ENCODE measurements at regions not wholly inside any gene's neighbourhood (a gene's known extent, or its start where the extent isn't known, plus 50 kb on each side); places are given as distances from the start of the nearest gene placed in this dataset.
"Not testable (repeated sequence)": the region's sequence is repeated elsewhere in the genome, so short reads cannot be mapped to it uniquely, and the experiment has no call there.

GRCh38 chr2:163949693-163950092, 213.9 kb upstream of the FIGN start:
- no peak for DNase-seq (ENCODE audit: low read depth, low spot score)
- ChIA-PET CTCF (no interaction called here), POLR2A (no interaction called here)
- TF ChIP-seq, protein P1, sequence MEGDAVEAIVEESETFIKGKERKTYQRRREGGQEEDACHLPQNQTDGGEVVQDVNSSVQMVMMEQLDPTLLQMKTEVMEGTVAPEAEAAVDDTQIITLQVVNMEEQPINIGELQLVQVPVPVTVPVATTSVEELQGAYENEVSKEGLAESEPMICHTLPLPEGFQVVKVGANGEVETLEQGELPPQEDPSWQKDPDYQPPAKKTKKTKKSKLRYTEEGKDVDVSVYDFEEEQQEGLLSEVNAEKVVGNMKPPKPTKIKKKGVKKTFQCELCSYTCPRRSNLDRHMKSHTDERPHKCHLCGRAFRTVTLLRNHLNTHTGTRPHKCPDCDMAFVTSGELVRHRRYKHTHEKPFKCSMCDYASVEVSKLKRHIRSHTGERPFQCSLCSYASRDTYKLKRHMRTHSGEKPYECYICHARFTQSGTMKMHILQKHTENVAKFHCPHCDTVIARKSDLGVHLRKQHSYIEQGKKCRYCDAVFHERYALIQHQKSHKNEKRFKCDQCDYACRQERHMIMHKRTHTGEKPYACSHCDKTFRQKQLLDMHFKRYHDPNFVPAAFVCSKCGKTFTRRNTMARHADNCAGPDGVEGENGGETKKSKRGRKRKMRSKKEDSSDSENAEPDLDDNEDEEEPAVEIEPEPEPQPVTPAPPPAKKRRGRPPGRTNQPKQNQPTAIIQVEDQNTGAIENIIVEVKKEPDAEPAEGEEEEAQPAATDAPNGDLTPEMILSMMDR (IDR thresholded peaks at IDR 0.05; ENCODE audit: insufficient read depth, low read length, missing control alignments): no peak
- no peak overlapping the region for H3K4me3 ChIP-seq (ENCODE audit: low read depth, low read length)

DNA sequence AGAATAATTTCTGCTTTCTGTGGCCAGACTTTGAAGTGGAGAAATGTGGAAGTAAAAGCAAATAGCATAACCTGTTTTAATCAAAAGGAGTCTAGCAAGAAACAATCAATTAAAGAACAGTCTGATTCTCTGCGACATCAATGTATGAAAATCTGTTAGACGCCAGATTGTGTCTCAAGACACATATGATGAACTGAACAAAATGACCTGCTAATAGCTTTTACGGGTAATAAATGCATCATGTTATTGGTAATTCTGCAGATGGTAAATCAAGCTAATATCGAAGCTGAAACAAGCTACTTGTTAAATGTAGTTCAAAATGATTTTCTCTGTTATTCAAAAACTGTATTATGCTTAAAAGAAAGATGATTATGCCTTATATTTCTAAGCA, 208.5 kb upstream of the FIGN start:
- TF ChIP-seq, protein P1 (IDR thresholded peaks at IDR 0.05; ENCODE audit: insufficient read depth, low read length, missing control alignments): no peak
- CTCF ChIA-PET: no interaction called here
- DNase-seq (ENCODE audit: low read depth, low spot score): no peak
- POLR2A ChIA-PET: no interaction called here
- H3K4me3 ChIP-seq (ENCODE audit: low read depth, low read length): no peak overlapping the region

GRCh38 chr2:163943403-163944346, 207.9 kb upstream of the FIGN start:
- POLR2A ChIA-PET: no interaction called here
- TF ChIP-seq, protein P1 (IDR thresholded peaks at IDR 0.05; ENCODE audit: insufficient read depth, low read length, missing control alignments): no peak
- CTCF ChIA-PET: no interaction called here
- no peak for DNase-seq (ENCODE audit: low read depth, low spot score)
- H3K4me3 ChIP-seq (ENCODE audit: low read depth, low read length): no peak overlapping the region

DNA sequence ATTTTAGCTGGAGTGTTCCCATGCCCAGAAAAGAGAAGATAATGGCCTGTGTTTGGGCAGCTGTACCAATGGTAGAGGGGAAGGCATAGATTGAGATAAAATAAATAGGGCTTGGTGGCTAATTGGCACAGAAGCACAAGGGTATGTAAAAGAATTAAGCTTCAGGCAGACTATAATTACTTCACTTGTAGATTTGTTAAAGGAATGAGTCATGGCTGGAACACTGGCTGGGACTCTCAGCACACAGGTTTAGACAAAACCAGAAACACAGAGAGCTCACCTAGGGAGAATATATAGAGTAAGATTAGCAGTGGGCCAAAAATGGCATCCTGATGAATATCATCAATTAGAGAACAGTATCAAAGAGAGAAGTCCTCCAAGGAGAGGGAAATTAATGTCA, 198.3 kb upstream of the FIGN start:
- TF ChIP-seq, protein P1 (IDR thresholded peaks at IDR 0.05; ENCODE audit: insufficient read depth, low read length, missing control alignments): no peak
- DNase-seq (ENCODE audit: low read depth, low spot score): no peak
- H3K4me3 ChIP-seq (ENCODE audit: low read depth, low read length): no peak overlapping the region
- ChIA-PET POLR2A (no interaction called here), CTCF (no interaction called here)

DNA sequence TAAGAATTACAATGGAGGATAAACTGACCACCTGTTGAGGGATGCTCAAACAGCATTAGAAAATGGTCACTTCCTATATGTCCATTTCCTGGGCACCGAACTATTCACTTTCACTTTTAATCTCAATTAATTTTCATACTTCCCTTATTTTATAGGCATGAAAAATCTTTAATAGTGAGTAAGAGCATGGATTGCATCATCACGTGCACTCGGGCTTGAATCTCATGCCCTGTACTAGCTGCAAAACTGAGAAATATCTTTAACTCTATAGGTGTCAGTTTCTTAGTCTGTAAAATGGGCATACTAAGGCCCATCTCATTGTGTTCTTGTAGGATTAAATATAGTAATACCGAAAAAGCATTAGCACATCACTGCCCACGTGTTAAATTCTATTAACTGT, 183.9 kb upstream of the FIGN start:
- TF ChIP-seq, protein P1 (IDR thresholded peaks at IDR 0.05; ENCODE audit: insufficient read depth, low read length, missing control alignments): no peak
- DNase-seq (ENCODE audit: low read depth, low spot score): no peak
- H3K4me3 ChIP-seq (ENCODE audit: low read depth, low read length): no peak overlapping the region
- ChIA-PET POLR2A (no interaction called here), CTCF (no interaction called here)

DNA sequence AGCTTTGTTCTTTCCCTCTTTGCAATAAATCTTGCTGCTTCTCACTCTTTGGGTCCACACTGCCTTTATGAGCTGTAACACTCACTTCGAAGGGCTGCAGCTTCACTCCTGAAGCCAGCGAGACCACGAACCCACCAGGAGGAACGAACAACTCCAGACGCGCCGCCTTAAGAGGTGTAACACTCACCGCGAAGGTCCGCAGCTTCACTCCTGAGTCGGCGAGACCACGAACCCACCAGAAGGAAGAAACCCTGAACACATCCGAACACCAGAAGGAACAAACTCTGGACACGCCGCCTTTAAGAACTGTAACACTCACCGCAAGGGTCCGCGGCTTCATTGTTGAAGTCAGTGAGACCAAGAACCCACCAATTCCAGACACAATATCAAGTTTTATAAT, 178.7 kb upstream of the FIGN start:
- CTCF ChIA-PET: interaction anchor here (1.3 kb wide), 1 partner anchor 9 kb away, joined by 4 read pairs; no protein-coding TSS in a partner anchor
- H3K4me3 ChIP-seq (ENCODE audit: low read depth, low read length); POLR2A ChIA-PET; DNase-seq (ENCODE audit: low read depth, low spot score): not testable (repeated sequence)

- H3K4me3 ChIP-seq (ENCODE audit: low read depth, low read length); CTCF ChIA-PET; POLR2A ChIA-PET; DNase-seq (ENCODE audit: low read depth, low spot score): not testable (repeated sequence)
Measured at GRCh38 chr2:163913532-163913944, 177.7 kb upstream of the FIGN start.

Data from AG04449 (cell line).